ENCODE measurements at regions not wholly inside any gene's neighbourhood (a gene's known extent, or its start where the extent isn't known, plus 50 kb on each side); places are given as distances from the start of the nearest gene placed in this dataset.

GRCh38 chr1:14529475-14529874 is 69.0 kb upstream of the KAZN start:
- FAIRE-seq: no peak
- TF ChIP-seq DBP (CRISPR knock-in tag; IDR thresholded peaks at IDR 0.05; ENCODE audit: not compliant biosample characterization): no peak
- TF ChIP-seq SP1 (IDR thresholded peaks at IDR 0.05): no peak
- no peak for TF ChIP-seq SP1 (CRISPR knock-in tag; IDR thresholded peaks at IDR 0.05)
- TF ChIP-seq, protein P1, sequence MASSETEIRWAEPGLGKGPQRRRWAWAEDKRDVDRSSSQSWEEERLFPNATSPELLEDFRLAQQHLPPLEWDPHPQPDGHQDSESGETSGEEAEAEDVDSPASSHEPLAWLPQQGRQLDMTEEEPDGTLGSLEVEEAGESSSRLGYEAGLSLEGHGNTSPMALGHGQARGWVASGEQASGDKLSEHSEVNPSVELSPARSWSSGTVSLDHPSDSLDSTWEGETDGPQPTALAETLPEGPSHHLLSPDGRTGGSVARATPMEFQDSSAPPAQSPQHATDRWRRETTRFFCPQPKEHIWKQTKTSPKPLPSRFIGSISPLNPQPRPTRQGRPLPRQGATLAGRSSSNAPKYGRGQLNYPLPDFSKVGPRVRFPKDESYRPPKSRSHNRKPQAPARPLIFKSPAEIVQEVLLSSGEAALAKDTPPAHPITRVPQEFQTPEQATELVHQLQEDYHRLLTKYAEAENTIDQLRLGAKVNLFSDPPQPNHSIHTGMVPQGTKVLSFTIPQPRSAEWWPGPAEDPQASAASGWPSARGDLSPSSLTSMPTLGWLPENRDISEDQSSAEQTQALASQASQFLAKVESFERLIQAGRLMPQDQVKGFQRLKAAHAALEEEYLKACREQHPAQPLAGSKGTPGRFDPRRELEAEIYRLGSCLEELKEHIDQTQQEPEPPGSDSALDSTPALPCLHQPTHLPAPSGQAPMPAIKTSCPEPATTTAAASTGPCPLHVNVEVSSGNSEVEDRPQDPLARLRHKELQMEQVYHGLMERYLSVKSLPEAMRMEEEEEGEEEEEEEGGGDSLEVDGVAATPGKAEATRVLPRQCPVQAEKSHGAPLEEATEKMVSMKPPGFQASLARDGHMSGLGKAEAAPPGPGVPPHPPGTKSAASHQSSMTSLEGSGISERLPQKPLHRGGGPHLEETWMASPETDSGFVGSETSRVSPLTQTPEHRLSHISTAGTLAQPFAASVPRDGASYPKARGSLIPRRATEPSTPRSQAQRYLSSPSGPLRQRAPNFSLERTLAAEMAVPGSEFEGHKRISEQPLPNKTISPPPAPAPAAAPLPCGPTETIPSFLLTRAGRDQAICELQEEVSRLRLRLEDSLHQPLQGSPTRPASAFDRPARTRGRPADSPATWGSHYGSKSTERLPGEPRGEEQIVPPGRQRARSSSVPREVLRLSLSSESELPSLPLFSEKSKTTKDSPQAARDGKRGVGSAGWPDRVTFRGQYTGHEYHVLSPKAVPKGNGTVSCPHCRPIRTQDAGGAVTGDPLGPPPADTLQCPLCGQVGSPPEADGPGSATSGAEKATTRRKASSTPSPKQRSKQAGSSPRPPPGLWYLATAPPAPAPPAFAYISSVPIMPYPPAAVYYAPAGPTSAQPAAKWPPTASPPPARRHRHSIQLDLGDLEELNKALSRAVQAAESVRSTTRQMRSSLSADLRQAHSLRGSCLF (CRISPR knock-in tag; IDR thresholded peaks at IDR 0.05; ENCODE audit: borderline replicate concordance): no peak
- no peak for TF ChIP-seq RARG (CRISPR knock-in tag; IDR thresholded peaks at IDR 0.05; ENCODE audit: low read depth)
- no peak for TF ChIP-seq FOXM1 (CRISPR knock-in tag; IDR thresholded peaks at IDR 0.05)
- DNase-seq (ENCODE audit: low spot score): no peak
- no peaks in the 10 kb centered on the region for H3K9me3 ChIP-seq (ENCODE audit: low read length)
- no peak overlapping the region for H3K4me2 ChIP-seq (ENCODE audit: low read depth, low read length)
- intact Hi-C loops (cut with micrococcal nuclease; ENCODE audit: unreplicated experiment): no loop called here
- no peak for ATAC-seq
- no peaks in the 10 kb centered on the region for H4K20me1 ChIP-seq (ENCODE audit: insufficient read depth, low read length)
- no TSS peak for BruUV-seq (replicated peaks)
- H3K36me3 ChIP-seq (replicated peaks in 1 of 2; ENCODE audit: control insufficient read depth in 1 of 2, insufficient read depth in 2 of 2, low read length in 2 of 2): no peaks in the 10 kb centered on the region
- WGBS (ENCODE audit: low lambda C conversion rate): 0% methylated on average over 2 of the region's 2 CpGs
- in situ Hi-C loops (cut with HindIII; ENCODE audit: extremely low pct_ligation_motif_present, low pct_unique_long_range_greater_than_20kb): no loop called here
- CTCF ChIA-PET (ENCODE audit: low intra/inter-chr PET ratio, low total read pairs): no interaction called here
- no peak overlapping the region for H3K27ac ChIP-seq (ENCODE audit: extremely low read length, insufficient read depth, low read length)
- H3K27me3 ChIP-seq (ENCODE audit: control insufficient read depth in 1 of 2, insufficient read depth in 2 of 2, low read length in 2 of 2): peaks cover 0 to 4% of the 10 kb centered on the region in 2 experiments; a peak in 1 of 5 replicates
- no peak overlapping the region for H2AFZ ChIP-seq (ENCODE audit: low read length)
- POLR2A ChIA-PET: no interaction called here
- H3K4me1 ChIP-seq (ENCODE audit: insufficient read depth, low read length): no peaks in the 10 kb centered on the region
- no peak overlapping the region for H3K4me3 ChIP-seq (replicated peaks in 1 of 3; ENCODE audit: insufficient read depth in 1 of 3, low read depth in 2 of 3, low read length in 3 of 3)
- no peak overlapping the region for H3K9ac ChIP-seq (ENCODE audit: insufficient read depth, low read depth, low read length)
- H3K79me2 ChIP-seq (ENCODE audit: insufficient read depth, low read length): no peaks in the 10 kb centered on the region
